ENCODE measurements at regions not wholly inside any gene's neighbourhood (a gene's known extent, or its start where the extent isn't known, plus 50 kb on each side); places are given as distances from the start of the nearest gene placed in this dataset.

DNA sequence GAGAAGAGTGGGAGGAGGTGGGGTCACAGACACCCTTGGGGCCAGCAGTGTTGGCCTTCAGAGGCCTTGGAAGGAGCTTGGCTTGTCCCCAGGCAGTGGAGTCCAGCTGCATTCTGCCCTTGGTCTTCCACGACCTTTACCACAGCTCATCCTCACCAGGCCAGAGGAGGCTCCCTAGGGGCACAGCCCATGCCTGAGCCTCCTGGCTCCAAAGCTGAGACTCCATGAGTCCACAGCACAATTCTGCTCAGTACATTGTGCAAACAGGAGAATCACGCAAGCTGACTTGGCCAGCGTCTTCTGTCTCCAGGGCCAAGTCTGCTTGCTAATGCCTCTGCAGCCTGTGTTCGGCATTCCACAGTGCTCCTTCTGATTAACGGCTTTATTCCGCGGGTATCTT, 337.2 kb downstream of the SMOC2 start:
- TF ChIP-seq, protein P1, sequence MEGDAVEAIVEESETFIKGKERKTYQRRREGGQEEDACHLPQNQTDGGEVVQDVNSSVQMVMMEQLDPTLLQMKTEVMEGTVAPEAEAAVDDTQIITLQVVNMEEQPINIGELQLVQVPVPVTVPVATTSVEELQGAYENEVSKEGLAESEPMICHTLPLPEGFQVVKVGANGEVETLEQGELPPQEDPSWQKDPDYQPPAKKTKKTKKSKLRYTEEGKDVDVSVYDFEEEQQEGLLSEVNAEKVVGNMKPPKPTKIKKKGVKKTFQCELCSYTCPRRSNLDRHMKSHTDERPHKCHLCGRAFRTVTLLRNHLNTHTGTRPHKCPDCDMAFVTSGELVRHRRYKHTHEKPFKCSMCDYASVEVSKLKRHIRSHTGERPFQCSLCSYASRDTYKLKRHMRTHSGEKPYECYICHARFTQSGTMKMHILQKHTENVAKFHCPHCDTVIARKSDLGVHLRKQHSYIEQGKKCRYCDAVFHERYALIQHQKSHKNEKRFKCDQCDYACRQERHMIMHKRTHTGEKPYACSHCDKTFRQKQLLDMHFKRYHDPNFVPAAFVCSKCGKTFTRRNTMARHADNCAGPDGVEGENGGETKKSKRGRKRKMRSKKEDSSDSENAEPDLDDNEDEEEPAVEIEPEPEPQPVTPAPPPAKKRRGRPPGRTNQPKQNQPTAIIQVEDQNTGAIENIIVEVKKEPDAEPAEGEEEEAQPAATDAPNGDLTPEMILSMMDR (IDR thresholded peaks at IDR 0.05) = no peak
- peak; percentile 59 for TF ChIP-seq POLR2AphosphoS5 (IDR thresholded peaks at IDR 0.05)

Measured in gastroesophageal sphincter (tissue), 3 donors.